GM12878 (cell line): ENCODE measurements at regions not wholly inside any gene's neighbourhood (a gene's known extent, or its start where the extent isn't known, plus 50 kb on each side); places are given as distances from the start of the nearest gene placed in this dataset.

Experiments
- ATAC-seq: fragments of 200-7000 bp; cut with Tn5 transposase; 3 replicates; pipeline ENCODE4 v1.9.1; 2020; ENCODE audit warnings: mild to moderate bottlenecking, moderate library complexity
- BruUV-seq: library from RNA; stranded (reverse); fragments of 400-500 nt; replicated peaks from 2 replicates; lab custom pipeline; 2021; lab: Mats Ljungman, UMichigan
- CTCF ChIA-PET: fragments of 300-600 bp; sonication (Branson Sonifier 250); formaldehyde crosslinking; extraction: SDS; loops from one replicate; lab custom pipeline; 2021; ENCODE audit warnings: inconsistent platforms; lab: Yijun Ruan, JAX
- POLR2A ChIA-PET: fragments of 350-600 bp; formaldehyde crosslinking; extraction: SDS; loops from one replicate; lab custom pipeline; 2021; ENCODE audit warnings: inconsistent platforms; lab: Charles Lee
- RAD21 ChIA-PET: fragments of 300-600 bp; sonication (Branson Sonifier 250); formaldehyde crosslinking; loops from one replicate; lab custom pipeline; 2023; ENCODE audit warnings: antibody characterized with exemption; ENCODE audit not compliant: unreplicated experiment; lab: Charles Lee
- SMC1A ChIA-PET: fragments of 300-600 bp; sonication (Branson Sonifier 250); formaldehyde crosslinking; loops from one replicate; lab custom pipeline; 2023; ENCODE audit not compliant: unreplicated experiment, uncharacterized antibody; lab: Charles Lee
- DNase-seq: peaks from one replicate; pipeline ENCODE4 v3.0.0-alpha.2; 2011; ENCODE audit warnings: low read depth, low spot score
- FAIRE-seq: peaks from 3 replicates; lab custom pipeline; 2011; peaks lifted over from hg19 to GRCh38; lab: Jason Lieb, UNC
- H2AFZ ChIP-seq: 2 replicates; pipeline ENCODE4 v1.6.0; 2011; ENCODE audit warnings: low read depth, low read length, control low read depth; ENCODE audit not compliant: control insufficient read depth
- H3K27ac ChIP-seq: 2 replicates; pipeline ENCODE4 v1.5.1; 2011; ENCODE audit warnings: control low read depth; ENCODE audit not compliant: control insufficient read depth, insufficient read depth
- H3K27me3 ChIP-seq, 2 experiments: replicated peaks in 1 of 2; 2 replicates each; pipeline versions ENCODE4 v1.6.0 to v1.6.1; 2011; ENCODE audit warnings: low read length in 1 of 2; ENCODE audit not compliant: control insufficient read depth in 2 of 2, insufficient read depth in 2 of 2
- H3K36me3 ChIP-seq, 2 experiments: 2 replicates each; pipeline ENCODE4 v1.5.1; 2011; ENCODE audit warnings: low read length in 1 of 2; ENCODE audit not compliant: control insufficient read depth in 2 of 2, insufficient read depth in 2 of 2
- H3K4me1 ChIP-seq: 2 replicates; pipeline ENCODE4 v1.6.1; 2011; ENCODE audit warnings: mild to moderate bottlenecking, low read length, moderate library complexity, mixed read lengths; ENCODE audit not compliant: control insufficient read depth, insufficient read depth
- H3K4me2 ChIP-seq: 2 replicates; pipeline ENCODE4 v1.6.0; 2011; ENCODE audit warnings: control low read depth; ENCODE audit not compliant: control insufficient read depth, insufficient read depth
- H3K4me3 ChIP-seq: fragments of 200-600 bp; sonication (generic); 2 replicates; pipeline ENCODE4 v1.5.1; 2016
- H3K79me2 ChIP-seq: 2 replicates; pipeline ENCODE4 v1.6.0; 2011; ENCODE audit warnings: low read length; ENCODE audit not compliant: control insufficient read depth, insufficient read depth
- H3K9ac ChIP-seq: 2 replicates; pipeline ENCODE4 v1.8.0; 2011; ENCODE audit warnings: low read length, control low read depth, mixed read lengths; ENCODE audit not compliant: control insufficient read depth, insufficient read depth
- H3K9me3 ChIP-seq: replicated peaks from 3 replicates; pipeline ENCODE4 v1.5.1; 2011; ENCODE audit warnings: mild to moderate bottlenecking, low read length; ENCODE audit not compliant: control insufficient read depth, insufficient read depth
- H4K20me1 ChIP-seq: 2 replicates; pipeline ENCODE4 v1.6.0; 2011; ENCODE audit not compliant: control insufficient read depth, insufficient read depth
- ASH2L ChIP-seq: fragments of 300-600, 200-600 bp; sonication (generic); IDR thresholded peaks from 2 replicates; pipeline ENCODE4 v1.6.1; 2017; ENCODE audit warnings: low read depth, mild to moderate bottlenecking, borderline replicate concordance
- BMI1 ChIP-seq: fragments of 450-650 bp; IDR thresholded peaks from 2 replicates; pipeline ENCODE4 v1.6.1; 2016; ENCODE audit warnings: mild to moderate bottlenecking, moderate library complexity, borderline replicate concordance
- GATAD2B ChIP-seq: fragments of 450-650 bp; conservative IDR thresholded peaks from 2 replicates; pipeline ENCODE4 v1.6.1; 2017; ENCODE audit warnings: low read depth, mild to moderate bottlenecking, moderate library complexity
- MTA2 ChIP-seq: fragments of 450-650 bp; IDR thresholded peaks from 2 replicates; pipeline ENCODE4 v1.6.1; 2016; ENCODE audit warnings: low read depth, mild to moderate bottlenecking, moderate library complexity
- NR2C2 ChIP-seq: IDR thresholded peaks from 2 replicates; pipeline ENCODE4 v1.6.1; 2011; ENCODE audit warnings: borderline replicate concordance, low read depth; ENCODE audit not compliant: control insufficient read depth, insufficient read length
- RCOR1 ChIP-seq: conservative IDR thresholded peaks from 2 replicates; pipeline ENCODE4 v1.6.1; 2012; ENCODE audit warnings: low read depth, low read length, improper control_type of control experiment
- SMARCA5 ChIP-seq: fragments of 450-650 bp; IDR thresholded peaks from 2 replicates; pipeline ENCODE4 v1.6.1; 2017; ENCODE audit warnings: mild to moderate bottlenecking
- SREBF1 ChIP-seq: IDR thresholded peaks from 2 replicates; pipeline ENCODE4 v1.6.1; 2012; ENCODE audit warnings: mild to moderate bottlenecking, low read length
- in situ Hi-C: fragments of 300-500 bp; cut with MboI; formaldehyde crosslinking; loops from 9 replicates; pipeline ENCODE4 v1.14.3; 2018; ENCODE audit warnings: mixed read lengths
- intact Hi-C: fragments of 100-400 bp; cut with micrococcal nuclease; formaldehyde crosslinking; loops from one replicate; pipeline ENCODE4 v1.14.2; 2022; ENCODE audit not compliant: unreplicated experiment
- TF ChIP-seq, protein P1 (sequence below): fragments of 450-650 bp; IDR thresholded peaks from 2 replicates; pipeline ENCODE4 v1.6.1; 2017; ENCODE audit warnings: mild to moderate bottlenecking, low read depth, inconsistent platforms; ENCODE audit not compliant: poor library complexity, severe bottlenecking
- TF ChIP-seq, protein P2 (sequence below): fragments of 450-650 bp; IDR thresholded peaks from 2 replicates; pipeline ENCODE4 v1.6.1; 2014; ENCODE audit warnings: mild to moderate bottlenecking
- TF ChIP-seq, protein P3 (sequence below): IDR thresholded peaks from 2 replicates; pipeline ENCODE4 v1.6.1; 2011; ENCODE audit warnings: low read depth, mild to moderate bottlenecking, low read length, moderate library complexity, borderline replicate concordance; ENCODE audit errors: extremely low read depth
- TF ChIP-seq, protein P4 (sequence below): fragments of 450-650 bp; IDR thresholded peaks from 2 replicates; pipeline ENCODE4 v1.6.1; 2016; ENCODE audit warnings: mild to moderate bottlenecking
- TF ChIP-seq, protein P5 (sequence below): fragments of 450-650 bp; IDR thresholded peaks from 2 replicates; pipeline ENCODE4 v1.6.1; 2017; ENCODE audit warnings: borderline replicate concordance
- TF ChIP-seq, protein P6 (sequence below): fragments of 450-650 bp; formaldehyde crosslinking; IDR thresholded peaks from 2 replicates; pipeline ENCODE4 v1.5.0; 2022; ENCODE audit warnings: mild to moderate bottlenecking, missing genetic modification characterization

DNA sequence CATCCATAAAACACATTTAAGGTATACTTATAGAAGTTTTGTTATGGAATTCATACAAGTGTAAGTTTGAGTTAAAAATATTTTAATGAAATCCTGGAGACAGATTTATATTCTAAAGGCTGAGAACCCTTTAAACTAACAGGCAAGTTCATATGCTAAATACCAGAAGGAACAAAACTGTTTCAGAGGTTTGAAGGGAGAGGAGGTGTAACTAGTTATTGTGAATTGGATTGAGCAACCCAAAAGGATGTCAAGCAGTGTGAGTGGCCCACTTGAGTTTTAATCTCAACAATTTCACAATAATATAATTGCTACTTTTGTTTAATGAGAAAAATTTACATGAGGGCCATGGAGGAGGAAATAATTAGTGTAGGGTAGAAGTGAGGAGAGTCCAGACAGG lies 348.5 kb upstream of the ACTBL2 start:
- ChIA-PET SMC1A (no interaction called here), CTCF (no interaction called here), RAD21 (no interaction called here), POLR2A (no interaction called here)
- H4K20me1 ChIP-seq: no peaks in the 10 kb centered on the region
- H3K36me3 ChIP-seq: no peaks in the 10 kb centered on the region
- H2AFZ ChIP-seq: no peak overlapping the region
- no peaks in the 10 kb centered on the region for H3K4me1 ChIP-seq
- H3K9ac ChIP-seq: no peak overlapping the region
- H3K27ac ChIP-seq: no peak overlapping the region
- no peaks in the 10 kb centered on the region; a peak in 1 of 4 replicates for H3K27me3 ChIP-seq
- TF ChIP-seq, protein P1, sequence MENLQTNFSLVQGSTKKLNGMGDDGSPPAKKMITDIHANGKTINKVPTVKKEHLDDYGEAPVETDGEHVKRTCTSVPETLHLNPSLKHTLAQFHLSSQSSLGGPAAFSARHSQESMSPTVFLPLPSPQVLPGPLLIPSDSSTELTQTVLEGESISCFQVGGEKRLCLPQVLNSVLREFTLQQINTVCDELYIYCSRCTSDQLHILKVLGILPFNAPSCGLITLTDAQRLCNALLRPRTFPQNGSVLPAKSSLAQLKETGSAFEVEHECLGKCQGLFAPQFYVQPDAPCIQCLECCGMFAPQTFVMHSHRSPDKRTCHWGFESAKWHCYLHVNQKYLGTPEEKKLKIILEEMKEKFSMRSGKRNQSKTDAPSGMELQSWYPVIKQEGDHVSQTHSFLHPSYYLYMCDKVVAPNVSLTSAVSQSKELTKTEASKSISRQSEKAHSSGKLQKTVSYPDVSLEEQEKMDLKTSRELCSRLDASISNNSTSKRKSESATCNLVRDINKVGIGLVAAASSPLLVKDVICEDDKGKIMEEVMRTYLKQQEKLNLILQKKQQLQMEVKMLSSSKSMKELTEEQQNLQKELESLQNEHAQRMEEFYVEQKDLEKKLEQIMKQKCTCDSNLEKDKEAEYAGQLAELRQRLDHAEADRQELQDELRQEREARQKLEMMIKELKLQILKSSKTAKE: no peak
- TF ChIP-seq MTA2 (no peak), SREBF1 (no peak), SMARCA5 (no peak), NR2C2 (no peak), GATAD2B (no peak), RCOR1 (no peak), ASH2L (no peak), BMI1 (no peak)
- TF ChIP-seq, protein P2, sequence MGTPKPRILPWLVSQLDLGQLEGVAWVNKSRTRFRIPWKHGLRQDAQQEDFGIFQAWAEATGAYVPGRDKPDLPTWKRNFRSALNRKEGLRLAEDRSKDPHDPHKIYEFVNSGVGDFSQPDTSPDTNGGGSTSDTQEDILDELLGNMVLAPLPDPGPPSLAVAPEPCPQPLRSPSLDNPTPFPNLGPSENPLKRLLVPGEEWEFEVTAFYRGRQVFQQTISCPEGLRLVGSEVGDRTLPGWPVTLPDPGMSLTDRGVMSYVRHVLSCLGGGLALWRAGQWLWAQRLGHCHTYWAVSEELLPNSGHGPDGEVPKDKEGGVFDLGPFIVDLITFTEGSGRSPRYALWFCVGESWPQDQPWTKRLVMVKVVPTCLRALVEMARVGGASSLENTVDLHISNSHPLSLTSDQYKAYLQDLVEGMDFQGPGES: no peak
- TF ChIP-seq, protein P3, sequence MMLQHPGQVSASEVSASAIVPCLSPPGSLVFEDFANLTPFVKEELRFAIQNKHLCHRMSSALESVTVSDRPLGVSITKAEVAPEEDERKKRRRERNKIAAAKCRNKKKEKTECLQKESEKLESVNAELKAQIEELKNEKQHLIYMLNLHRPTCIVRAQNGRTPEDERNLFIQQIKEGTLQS: no peak
- TF ChIP-seq, protein P4, sequence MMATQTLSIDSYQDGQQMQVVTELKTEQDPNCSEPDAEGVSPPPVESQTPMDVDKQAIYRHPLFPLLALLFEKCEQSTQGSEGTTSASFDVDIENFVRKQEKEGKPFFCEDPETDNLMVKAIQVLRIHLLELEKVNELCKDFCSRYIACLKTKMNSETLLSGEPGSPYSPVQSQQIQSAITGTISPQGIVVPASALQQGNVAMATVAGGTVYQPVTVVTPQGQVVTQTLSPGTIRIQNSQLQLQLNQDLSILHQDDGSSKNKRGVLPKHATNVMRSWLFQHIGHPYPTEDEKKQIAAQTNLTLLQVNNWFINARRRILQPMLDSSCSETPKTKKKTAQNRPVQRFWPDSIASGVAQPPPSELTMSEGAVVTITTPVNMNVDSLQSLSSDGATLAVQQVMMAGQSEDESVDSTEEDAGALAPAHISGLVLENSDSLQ: no peak
- TF ChIP-seq, protein P5, sequence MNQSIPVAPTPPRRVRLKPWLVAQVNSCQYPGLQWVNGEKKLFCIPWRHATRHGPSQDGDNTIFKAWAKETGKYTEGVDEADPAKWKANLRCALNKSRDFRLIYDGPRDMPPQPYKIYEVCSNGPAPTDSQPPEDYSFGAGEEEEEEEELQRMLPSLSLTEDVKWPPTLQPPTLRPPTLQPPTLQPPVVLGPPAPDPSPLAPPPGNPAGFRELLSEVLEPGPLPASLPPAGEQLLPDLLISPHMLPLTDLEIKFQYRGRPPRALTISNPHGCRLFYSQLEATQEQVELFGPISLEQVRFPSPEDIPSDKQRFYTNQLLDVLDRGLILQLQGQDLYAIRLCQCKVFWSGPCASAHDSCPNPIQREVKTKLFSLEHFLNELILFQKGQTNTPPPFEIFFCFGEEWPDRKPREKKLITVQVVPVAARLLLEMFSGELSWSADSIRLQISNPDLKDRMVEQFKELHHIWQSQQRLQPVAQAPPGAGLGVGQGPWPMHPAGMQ: no peak
- TF ChIP-seq, protein P6, sequence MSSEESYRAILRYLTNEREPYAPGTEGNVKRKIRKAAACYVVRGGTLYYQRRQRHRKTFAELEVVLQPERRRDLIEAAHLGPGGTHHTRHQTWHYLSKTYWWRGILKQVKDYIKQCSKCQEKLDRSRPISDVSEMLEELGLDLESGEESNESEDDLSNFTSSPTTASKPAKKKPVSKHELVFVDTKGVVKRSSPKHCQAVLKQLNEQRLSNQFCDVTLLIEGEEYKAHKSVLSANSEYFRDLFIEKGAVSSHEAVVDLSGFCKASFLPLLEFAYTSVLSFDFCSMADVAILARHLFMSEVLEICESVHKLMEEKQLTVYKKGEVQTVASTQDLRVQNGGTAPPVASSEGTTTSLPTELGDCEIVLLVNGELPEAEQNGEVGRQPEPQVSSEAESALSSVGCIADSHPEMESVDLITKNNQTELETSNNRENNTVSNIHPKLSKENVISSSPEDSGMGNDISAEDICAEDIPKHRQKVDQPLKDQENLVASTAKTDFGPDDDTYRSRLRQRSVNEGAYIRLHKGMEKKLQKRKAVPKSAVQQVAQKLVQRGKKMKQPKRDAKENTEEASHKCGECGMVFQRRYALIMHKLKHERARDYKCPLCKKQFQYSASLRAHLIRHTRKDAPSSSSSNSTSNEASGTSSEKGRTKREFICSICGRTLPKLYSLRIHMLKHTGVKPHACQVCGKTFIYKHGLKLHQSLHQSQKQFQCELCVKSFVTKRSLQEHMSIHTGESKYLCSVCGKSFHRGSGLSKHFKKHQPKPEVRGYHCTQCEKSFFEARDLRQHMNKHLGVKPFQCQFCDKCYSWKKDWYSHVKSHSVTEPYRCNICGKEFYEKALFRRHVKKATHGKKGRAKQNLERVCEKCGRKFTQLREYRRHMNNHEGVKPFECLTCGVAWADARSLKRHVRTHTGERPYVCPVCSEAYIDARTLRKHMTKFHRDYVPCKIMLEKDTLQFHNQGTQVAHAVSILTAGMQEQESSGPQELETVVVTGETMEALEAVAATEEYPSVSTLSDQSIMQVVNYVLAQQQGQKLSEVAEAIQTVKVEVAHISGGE (CRISPR knock-in tag): no peak
- no peaks in the 10 kb centered on the region for H3K9me3 ChIP-seq
- no peak overlapping the region for H3K4me2 ChIP-seq
- BruUV-seq: no TSS peak
- DNase-seq: no peak
- intact Hi-C loops: no loop called here
- no peak for ATAC-seq
- no peaks in the 10 kb centered on the region for H3K79me2 ChIP-seq
- no peak for FAIRE-seq
- in situ Hi-C loops: no loop called here
- no peak overlapping the region for H3K4me3 ChIP-seq
